Dedifferentiated amniotic fluid mesenchymal stem cell (primary cell): ENCODE measurements at regions not wholly inside any gene's neighbourhood (a gene's known extent, or its start where the extent isn't known, plus 50 kb on each side); places are given as distances from the start of the nearest gene placed in this dataset.
"Not testable (repeated sequence)": the region's sequence is repeated elsewhere in the genome, so short reads cannot be mapped to it uniquely, and the experiment has no call there.

Experiments used
- DNase-seq: peaks from one replicate; pipeline ENCODE4 v3.0.0-alpha.2; 2016; ENCODE audit errors: extremely low spot score

DNA sequence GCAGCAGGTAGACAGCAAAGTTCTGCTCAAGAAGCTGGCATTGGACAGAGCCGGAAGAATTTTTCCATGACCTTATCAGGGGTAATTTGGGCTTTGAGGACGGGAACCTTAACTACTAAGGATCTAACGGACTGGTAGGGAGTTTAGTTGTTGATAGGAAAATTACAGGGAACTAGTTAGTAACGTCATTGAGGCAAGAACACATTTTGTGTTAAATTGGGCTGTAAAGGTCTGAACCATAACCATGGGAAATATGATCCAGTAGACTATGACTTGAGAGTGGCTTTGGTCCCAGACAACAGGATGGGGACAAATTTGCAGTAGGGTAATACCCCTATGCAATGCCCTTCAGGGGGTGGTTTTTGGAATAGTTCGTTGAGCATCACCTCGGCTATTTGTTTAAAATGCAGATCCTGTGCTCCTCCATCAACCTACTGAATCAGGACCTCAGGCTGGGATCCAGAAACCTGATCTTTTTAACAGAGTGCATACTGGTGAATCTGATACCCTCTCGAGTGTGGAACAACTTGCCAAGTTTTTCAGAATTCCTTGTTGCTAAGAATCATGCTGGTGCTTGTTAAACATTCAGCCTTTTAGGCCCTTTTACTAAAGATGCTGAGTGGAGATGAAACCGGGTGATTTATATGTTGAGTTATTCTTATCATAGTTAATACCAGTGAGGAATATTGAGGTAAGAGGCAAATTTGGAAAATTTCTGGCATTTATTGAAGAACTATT is 255.1 kb downstream of the MAP2K6 start:
- peak; percentile 43 for DNase-seq

- DNase-seq = no peak
These were observed 258.4 kb downstream of the MAP2K6 start for GRCh38 chr17:69672924-69673323.

DNA sequence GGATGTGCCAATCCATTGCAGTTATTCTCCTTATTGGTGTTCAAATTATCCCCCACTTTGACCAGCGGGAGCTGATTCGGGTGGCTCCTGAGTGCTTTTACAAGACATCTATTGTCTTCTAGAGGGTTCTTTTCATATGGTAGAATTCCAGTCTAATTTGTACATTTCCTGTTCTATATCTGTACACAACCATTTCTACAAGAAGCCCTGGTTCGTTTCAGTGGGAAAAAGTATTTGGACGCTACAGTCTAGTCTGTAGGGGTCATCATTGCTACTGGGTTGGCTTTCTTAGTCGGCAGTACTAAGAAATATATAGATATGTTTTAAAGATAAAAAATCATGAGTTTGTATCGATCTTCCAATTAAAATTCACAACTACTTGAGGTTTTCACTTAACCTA is 262.6 kb downstream of the MAP2K6 start:
- DNase-seq = no peak

GRCh38 chr17:69678206-69678605 is 263.7 kb downstream of the MAP2K6 start:
- no peak for DNase-seq

DNA sequence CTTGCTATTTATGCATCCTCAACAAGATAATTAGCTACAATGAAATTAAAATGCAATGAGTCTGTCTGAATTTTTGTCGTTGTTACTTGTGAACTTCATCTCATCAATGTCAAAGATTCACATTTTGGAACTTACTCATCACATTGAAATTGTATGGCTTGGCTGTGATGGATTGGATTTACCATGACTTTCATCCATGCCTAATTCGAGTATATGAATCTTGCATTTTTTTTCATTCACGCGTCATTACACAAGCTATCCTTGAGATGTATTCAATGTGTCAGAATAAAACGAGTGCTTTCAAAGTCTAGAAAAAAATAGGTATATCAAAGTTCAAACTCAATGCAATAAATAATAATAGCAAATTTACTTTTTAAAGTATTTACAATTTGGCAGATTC is 265.3 kb downstream of the MAP2K6 start:
- DNase-seq = no peak

GRCh38 chr17:69684251-69684650 is 269.8 kb downstream of the MAP2K6 start:
- DNase-seq = no peak

DNA sequence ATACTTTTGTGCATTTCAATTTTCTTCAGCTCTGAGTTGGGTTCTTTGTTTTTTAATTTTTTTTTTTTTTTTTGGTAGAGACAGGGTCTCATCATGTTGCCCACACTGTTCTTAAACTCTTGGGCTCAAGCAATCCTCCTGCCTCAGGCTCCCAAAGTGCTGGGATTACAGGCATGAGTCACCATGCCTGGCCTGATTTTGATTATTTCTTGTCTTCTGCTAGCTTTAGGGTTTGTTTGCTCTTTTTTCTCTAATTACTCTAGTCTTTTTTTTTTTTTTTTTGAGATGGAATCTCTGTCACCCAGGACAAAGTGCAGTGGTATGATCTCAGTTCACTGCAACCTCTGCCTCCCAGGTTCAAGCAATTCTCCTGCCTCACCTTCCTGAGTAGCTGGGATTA is 270.7 kb downstream of the MAP2K6 start:
- not testable (repeated sequence) for DNase-seq

GRCh38 chr17:69690531-69690930 is 276.0 kb downstream of the MAP2K6 start:
- no peak for DNase-seq

- DNase-seq = no peak
These were observed 277.7 kb downstream of the MAP2K6 start for GRCh38 chr17:69692171-69692570.

GRCh38 chr17:69695646-69696045 is 281.1 kb downstream of the MAP2K6 start:
- DNase-seq = no peak

DNA sequence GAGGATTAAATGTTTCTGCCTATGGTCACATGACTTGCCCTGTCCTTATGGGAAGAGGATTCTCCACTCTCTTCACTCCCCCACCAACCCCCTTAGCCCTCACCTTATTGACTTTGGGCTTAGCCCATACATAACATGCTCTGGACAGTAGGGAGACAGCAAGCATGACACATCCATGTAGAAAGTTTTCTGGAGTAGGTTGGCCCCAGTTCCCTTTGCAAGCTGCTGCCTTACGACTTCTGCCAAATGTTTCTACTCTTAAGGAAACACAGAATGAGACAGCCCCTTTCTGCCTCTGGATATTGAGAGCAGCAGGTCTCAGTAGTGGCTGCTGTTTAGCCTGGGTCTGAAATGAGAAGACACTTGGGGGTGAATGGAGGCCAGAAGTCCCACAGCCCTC is 282.2 kb downstream of the MAP2K6 start:
- DNase-seq = no peak

DNA sequence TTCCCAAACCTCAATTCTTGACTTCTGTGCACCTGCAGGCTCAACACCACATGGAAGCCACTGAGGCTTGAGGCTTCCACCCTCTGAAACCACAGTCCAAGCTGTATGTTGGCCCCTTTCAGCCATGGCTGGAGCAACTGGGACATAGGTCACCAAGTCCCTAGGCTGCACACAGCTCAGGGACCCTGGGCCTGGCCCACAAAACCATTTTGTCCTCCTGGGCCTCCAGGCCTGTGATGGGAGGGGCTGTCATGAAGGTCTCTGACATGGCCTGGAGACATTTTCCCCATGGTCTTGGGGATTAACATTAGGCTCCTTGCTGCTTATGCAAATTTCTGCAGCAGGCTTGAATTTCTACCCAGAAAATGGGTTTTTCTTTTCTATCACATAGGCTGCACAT is 283.9 kb downstream of the MAP2K6 start:
- DNase-seq = not testable (repeated sequence)

DNA sequence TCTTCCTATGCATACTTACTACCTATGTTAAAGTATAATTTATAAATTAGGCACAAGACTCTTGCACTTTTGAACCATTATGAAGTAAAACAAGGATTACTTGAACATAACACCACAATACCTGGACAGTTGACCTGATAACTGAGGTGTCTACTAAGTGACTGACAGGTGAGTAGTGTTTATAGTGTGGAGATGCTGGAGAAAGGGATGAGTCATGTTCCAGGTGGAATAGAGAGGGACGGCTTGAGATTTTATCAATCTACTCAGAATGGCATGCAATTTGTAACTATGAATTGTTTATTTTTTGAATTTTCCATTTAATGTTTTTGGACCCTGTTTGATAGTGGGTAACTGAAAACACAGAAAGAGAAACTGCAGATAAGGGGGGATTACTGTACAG is 287.6 kb downstream of the MAP2K6 start:
- no peak for DNase-seq

DNA sequence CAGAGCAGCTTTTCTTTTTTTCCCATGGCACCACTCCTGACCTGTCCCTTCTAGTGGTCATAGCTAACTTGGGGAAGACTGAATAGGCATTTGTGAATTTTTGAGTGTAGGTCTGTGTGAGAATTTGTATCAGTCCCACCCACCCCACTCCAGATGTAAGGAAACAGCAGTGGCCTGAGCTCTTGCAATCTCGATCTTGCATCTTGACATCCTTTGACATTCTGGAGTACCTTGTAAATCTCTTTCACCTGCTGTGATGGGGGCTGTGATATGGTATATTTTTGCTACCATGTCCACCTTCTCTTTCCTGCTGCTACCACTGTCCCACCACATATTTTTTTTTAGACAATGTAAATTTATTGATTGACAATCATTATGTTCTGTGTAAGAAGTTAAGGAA is 289.3 kb downstream of the MAP2K6 start:
- DNase-seq = no peak

DNA sequence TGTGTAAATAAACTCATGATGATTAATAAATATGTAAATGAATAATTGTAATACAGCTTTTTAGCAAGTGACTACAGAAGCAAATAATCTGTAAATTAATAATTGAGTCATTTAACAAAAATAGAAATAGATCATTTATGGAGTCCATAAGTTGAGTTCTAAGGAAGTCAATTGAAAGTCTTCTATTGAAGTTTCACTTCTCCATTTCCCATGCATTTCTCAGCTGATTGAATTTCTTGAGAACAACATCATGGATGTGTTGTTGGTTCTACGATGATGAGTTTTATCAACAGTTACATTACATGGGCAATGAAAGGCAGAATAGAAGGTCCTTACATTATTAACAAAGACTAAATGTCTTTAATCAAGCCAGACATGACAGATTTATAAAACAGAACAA is 290.4 kb downstream of the MAP2K6 start:
- DNase-seq = no peak

- DNase-seq = no peak
These were observed 291.6 kb downstream of the MAP2K6 start for GRCh38 chr17:69706127-69706526.

DNA sequence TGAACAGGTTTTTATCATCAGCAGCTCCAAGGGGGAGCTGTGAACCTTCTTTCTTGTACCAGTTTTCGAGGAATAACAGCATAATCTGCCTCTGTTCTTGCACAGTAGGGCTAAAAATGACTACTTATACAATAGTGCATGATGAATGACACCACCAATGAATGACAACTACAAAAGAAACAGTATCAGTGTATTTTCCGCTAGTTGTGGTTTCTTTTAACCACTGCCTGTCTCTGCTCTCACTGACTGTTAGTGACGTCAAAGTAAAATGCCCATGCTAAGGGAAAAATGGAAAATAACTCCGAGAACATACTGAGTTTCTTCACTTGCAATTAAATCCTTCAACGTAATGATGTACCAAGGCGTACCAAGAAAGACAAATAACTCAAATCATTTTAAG is 294.9 kb downstream of the MAP2K6 start:
- no peak for DNase-seq

DNA sequence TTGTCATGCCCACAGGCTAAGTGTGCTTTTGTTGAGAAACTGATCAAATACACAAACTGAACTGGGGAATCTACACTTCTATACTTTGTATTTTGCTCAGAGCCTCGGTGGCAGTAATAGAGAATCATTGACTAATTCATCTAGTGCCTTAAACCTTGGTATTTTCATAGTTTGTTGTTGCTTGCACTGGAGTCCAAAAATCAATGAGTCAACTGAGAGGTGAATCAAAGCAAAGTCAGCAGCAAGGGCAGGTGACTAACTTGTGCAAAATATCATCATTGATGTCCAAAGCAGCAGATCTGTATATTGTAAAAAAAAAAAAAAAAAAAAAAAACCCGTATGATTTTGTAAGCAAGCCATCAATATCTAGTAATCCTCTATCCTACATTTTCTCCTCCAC is 296.4 kb downstream of the MAP2K6 start:
- no peak for DNase-seq

- DNase-seq = no peak
These were observed 297.0 kb downstream of the MAP2K6 start for GRCh38 chr17:69711541-69711940.

DNA sequence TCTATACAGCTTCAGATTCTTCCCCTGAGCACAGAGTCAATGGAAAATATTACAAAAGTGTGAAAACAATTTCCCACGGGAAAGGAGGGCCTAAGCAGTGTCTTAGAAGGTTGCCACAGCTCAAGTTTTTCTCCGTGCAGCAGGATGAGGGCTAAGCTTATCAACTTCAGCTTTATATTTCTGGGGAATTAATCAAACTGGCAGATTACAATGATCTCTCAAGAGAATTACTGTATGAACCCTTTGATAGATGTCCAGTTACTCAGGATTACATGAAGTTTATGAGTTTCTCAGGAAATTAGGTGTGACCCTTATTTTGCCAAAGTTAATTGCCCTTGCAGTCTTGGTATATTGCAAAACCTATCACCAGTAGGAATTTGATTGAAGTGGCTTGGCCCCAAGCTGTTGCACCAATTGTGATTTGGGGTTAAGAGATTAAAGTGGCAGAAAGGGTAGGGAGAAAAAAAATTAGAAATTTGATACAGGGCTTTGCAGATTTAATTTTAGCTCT is 298.4 kb downstream of the MAP2K6 start:
- no peak for DNase-seq

- no peak for DNase-seq
These were observed 299.3 kb downstream of the MAP2K6 start for GRCh38 chr17:69713815-69714214.

DNA sequence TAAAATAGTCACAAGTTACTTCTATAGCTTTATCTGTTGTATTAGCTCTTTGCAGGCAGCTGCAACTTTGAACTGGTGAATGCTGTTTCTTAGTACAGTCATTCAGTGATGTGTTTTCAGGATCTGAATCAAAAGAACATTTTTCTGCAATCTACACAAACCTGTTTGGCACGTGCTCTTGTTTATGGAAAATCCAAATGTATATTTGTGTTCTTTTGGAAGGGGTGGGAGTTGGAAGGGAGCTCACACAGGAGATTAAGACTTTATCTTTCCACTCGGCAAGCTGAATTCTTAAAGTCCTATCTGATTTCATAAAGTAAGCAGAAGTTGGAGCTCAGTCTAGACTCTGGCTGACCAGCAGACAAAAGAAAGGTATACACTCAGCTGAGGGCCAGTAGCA is 300.2 kb downstream of the MAP2K6 start:
- no peak for DNase-seq

GRCh38 chr17:69715656-69716055 is 301.2 kb downstream of the MAP2K6 start:
- no peak for DNase-seq

GRCh38 chr17:69716556-69716955 is 302.1 kb downstream of the MAP2K6 start:
- DNase-seq = peak; percentile 78
